Cerebellar cortex (tissue), 1 donor: ENCODE measurements at regions not wholly inside any gene's neighbourhood (a gene's known extent, or its start where the extent isn't known, plus 50 kb on each side); places are given as distances from the start of the nearest gene placed in this dataset.

Experiments
- DNase-seq: peaks from one replicate; pipeline ENCODE4 v3.0.0-alpha.2; 2015; ENCODE audit warnings: low spot score

GRCh38 chr9:99327667-99328066, 105.6 kb downstream of the SEC61B start:
- DNase-seq, result no peak

- DNase-seq, result no peak
Measured at GRCh38 chr9:99335280-99335679, 113.2 kb downstream of the SEC61B start.

DNA sequence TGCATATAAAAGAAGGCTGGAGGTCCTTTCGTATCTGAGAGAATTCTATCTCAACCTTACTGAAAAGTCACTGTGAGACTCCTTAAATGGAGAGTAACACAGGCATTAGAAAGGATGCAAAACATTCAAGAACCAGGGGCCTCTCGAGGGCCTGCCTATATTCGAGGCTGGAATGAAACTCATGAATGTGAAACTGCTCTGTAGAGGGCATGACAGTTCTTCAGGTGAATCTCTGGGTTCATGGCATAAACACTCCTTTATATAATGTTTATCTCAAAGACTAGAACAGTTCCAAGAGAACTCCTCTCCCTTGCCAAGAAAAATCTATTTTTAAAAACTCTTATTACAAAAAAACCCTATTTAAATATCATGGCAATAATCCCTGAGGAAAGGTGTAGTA, 113.9 kb downstream of the SEC61B start:
- DNase-seq, result peak; percentile 84

DNA sequence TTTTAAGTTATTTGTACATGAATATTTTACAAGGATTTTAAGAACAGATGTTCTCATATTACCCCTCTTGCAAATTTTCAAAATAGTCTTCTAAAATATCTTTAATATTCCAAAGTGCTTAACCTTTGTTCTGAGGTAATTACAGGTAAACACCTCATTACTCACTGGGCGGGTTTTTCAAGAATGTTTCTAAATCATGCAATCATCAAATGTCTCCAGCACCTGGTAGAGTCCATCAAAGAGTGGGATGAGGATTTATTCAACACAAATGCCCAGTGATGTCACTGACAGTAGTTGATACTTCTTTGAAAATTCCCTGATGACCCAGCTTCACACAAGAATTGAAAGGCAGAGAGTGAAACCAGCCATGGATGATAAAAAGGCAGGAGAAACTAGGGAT, 114.4 kb downstream of the SEC61B start:
- DNase-seq, result no peak

DNA sequence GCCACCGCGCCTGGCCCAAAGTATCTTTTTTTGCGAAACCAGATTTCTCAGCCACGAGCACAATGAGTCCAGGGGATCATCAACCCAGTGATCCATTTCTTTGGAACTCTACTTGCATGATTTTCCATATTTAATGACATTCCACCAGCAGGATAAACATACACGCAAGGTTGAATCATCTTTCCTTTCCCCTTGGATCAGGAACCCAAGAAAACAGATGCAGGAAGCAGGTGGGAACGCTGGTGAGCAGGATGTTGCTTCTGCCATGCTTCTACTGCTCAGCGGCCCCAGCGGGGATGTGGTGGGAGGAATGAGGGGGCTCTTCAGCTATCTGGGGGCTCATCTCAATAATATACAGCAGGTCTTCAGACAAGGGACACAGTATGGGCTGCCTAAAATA, 118.2 kb downstream of the SEC61B start:
- no peak for DNase-seq

- DNase-seq, result no peak
Measured at GRCh38 chr9:99341686-99342085, 119.6 kb downstream of the SEC61B start.

DNA sequence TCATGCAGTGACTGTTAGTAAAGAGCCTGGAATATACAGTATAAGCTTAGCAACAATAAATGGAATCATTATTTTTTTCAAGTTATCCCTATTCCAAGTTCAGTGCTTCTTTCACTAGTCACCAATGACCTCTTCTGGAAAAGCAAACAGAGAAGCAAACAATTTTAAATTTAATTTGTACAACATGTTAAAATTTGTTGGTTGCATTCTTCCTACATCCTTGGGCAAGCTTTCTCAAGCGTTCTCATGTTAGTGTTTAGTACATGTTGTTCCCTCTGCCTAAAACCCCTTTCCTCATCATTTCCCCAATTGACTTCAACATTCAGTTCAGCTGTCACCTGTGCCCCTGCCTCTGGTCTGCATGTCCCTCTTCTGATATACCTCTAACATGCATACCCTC, 123.4 kb downstream of the SEC61B start:
- DNase-seq, result no peak

GRCh38 chr9:99345942-99346341, 123.9 kb downstream of the SEC61B start:
- no peak for DNase-seq

- DNase-seq, result no peak
Measured at GRCh38 chr9:99347568-99347967, 125.5 kb downstream of the SEC61B start.

- no peak for DNase-seq
Measured at GRCh38 chr9:99348289-99348688, 126.2 kb downstream of the SEC61B start.

DNA sequence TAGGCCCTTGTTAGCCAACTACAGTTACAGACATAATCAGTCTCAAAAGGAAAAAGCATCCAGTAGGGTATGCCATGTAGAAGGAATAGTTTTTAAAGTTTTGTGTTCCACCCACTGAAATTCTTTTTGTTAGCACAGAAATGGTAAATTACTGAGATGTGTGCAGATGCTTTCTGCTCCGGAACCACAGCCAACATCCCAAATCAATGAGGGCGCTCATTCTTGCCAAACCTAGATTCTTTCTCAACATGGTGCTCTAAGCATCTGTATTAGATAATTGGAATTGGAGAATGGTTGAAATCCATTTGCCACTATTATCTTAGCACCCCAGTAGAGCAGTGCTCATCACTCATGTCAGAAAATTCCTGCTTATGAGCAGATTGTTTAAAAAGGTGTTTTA, 127.8 kb downstream of the SEC61B start:
- DNase-seq, result no peak

- no peak for DNase-seq
Measured at GRCh38 chr9:99350461-99350860, 128.4 kb downstream of the SEC61B start.

- DNase-seq, result no peak
Measured at GRCh38 chr9:99351647-99352046, 129.6 kb downstream of the SEC61B start.

DNA sequence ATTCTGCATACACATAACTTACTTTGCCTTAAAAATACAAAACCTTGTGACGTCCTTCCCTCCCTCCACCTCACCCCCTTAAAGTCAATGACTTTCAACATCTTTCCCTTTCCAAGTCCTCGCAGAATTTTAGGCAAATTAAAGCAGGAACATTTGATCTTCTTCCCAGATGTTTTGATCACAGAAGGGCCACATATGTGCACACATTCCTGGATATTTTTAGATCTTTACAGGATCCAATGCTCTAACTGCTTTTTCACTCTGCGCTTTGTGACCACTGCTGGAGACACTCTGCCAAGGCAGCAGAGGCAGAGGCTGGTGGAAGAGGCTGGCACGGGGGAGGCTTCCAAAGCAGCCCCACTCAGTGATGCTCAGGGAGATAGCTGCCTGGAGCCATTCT, 130.7 kb downstream of the SEC61B start:
- DNase-seq, result no peak

DNA sequence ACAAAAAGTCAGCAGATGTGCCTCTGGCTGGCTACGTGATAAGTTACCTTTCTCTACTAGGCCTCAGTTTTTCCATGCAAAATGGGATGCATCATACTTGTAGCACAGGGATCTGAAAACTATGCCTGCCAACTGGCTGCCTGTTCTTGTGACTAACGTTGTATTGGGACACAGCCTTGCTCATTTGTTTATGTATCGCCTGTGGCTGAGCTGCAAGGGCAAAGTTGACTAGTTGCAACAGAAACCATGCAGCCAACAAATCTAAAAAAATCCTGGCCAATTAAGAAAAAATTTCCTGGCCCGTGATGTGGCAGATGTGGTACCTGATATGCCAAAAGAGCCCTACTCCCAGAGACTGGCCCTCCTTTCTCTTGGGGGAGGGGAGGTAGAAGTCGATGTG, 131.3 kb downstream of the SEC61B start:
- DNase-seq, result no peak

DNA sequence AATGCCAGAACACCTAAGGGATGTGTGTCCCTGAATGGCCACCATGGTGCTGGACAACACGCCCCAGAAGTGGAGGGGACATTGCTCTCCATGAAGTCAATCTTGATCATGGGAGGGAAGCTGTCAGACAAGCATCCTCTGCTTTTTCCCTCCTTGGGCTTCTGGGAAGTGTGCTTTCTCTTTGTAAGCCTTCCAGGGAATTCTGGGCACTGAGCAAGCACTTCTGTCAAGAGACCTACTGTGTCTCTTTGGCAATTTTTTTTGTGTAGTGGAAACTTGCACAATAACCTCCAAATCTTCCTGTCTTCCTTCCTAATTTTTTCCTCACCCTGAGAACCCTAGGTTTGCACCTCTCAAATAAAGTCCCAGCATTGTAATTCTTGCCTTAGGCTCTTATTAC, 132.0 kb downstream of the SEC61B start:
- no peak for DNase-seq

- DNase-seq, result peak; percentile 54
Measured at GRCh38 chr9:99356512-99356971, 134.5 kb downstream of the SEC61B start.

DNA sequence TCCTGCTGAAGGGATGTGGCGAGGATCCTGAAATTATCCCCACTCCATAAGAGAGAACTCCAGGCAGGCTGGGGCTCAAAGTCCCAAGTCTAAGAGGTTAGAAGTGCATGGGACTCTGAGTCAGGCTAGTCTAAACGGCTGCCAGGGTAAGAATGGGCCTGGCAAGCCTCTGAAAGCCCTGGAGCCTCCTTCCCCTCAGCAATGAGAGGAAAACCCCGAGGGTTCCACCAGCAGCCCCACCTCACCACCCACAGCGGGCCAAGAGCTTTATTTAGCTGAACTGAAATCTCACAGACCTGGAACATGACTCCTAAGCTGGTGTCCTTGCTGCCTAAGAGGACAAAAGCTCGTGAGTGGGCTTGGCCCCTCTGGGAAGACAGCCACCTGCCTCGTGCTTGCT, 135.5 kb downstream of the SEC61B start:
- no peak for DNase-seq

GRCh38 chr9:99358668-99359067, 136.6 kb downstream of the SEC61B start:
- DNase-seq, result no peak

DNA sequence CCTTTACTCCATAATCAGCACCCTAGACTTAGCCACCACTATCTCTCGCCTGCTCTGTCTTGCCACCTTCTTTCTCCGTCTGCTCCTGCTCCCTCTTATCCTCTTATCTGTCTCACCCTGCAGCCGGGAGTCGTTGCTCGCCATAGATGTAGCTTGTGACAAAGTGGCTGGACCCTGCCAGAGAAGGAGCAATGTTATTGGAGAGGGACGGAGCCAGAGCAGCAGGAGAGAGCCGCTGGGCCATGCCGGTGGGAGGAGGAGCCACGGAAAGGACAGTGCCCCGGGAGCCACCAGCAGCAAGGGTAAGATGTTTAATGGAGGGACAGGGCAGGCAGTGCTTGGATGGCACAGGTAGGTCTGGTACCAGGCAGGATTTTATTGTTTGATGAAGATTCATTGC, 137.3 kb downstream of the SEC61B start:
- DNase-seq, result peak; percentile 84

GRCh38 chr9:99360026-99360425, 137.9 kb downstream of the SEC61B start:
- DNase-seq, result peak; percentile 97

DNA sequence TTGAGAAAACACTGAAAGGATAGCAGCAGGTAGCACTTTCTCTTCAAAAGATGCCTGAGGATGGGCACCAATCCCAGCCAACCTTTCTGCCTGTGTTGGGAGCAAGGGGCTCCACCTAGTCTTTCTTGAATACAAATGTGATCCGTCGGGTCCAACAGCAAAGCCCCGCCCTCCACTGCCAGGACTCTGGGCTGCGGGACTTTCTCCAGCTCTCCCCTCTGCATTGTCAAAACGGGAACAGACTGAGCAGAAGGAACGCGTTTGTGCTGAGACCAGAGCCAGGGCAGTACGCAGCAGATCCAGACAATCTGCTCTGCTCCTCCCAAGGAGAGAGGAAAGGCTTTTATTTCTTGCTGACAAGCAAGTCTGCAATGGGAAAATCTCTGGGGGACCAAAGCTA, 139.7 kb downstream of the SEC61B start:
- DNase-seq, result peak; percentile 94

DNA sequence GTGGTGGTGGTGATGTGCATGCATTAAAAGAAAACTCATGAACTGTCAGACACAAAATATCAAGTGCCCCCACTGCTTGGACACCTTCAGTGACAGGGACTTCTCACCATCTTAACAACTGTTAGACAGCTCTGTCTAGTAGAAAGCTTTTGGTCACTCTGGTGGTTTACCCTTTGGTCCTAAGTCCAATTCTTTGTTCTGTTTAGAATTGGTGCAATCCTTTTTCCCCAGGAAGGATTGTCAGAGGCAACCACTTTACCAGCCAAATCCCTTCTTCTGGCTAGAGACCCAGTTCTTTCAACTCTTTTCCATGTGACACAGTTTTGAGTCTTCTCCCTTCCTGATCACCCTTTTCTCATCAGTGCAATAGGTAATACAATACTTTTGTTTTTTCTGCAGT, 140.2 kb downstream of the SEC61B start:
- DNase-seq, result peak; percentile 51

DNA sequence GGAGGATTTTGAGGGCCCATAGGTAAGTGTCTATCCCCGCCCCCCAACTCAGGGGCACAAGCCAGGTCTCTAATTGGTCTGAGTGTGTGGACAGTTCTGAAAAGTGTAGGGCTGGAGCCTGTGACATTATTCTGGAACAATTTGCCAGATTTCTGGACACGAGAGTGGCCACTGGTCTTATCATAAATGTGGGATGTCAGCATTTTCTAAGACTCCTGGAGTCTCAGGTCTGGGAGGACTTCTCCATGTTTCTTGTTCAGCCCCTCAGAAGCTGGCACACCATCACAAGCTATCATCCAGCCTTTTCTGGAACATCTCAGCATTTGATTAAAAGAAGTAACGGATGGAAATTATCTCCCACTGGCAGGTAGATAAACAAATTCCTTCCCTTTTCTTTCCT, 141.4 kb downstream of the SEC61B start:
- no peak for DNase-seq
